Stimulated activated CD4-positive, alpha-beta T cell treated with anti-CD3 and anti-CD28 coated beads, Interleukin-2, amount 100 ng/mL, for 48 hours (primary cell): ENCODE measurements at regions not wholly inside any gene's neighbourhood (a gene's known extent, or its start where the extent isn't known, plus 50 kb on each side); places are given as distances from the start of the nearest gene placed in this dataset.

Experiments used
- DNase-seq, 2 donors: peaks; one replicate each; pipeline ENCODE4 v3.0.0-alpha.2; 2020

GRCh38 chr16:50991436-50991835 lies 159.6 kb downstream of the SALL1 start:
- DNase-seq: no peak

- DNase-seq: no peak
Measured at GRCh38 chr16:50991006-50991405, 160.1 kb downstream of the SALL1 start.

- DNase-seq: no peak
Measured at GRCh38 chr16:50989047-50989446, 162.0 kb downstream of the SALL1 start.

- DNase-seq: no peak
Measured at GRCh38 chr16:50988441-50988840, 162.6 kb downstream of the SALL1 start.

- DNase-seq: no peak
Measured at GRCh38 chr16:50986453-50986852, 164.6 kb downstream of the SALL1 start.

GRCh38 chr16:50985733-50986132 lies 165.3 kb downstream of the SALL1 start:
- DNase-seq: no peak

GRCh38 chr16:50984688-50985087 lies 166.4 kb downstream of the SALL1 start:
- no peak for DNase-seq

- no peak for DNase-seq
Measured at GRCh38 chr16:50982808-50983207, 168.3 kb downstream of the SALL1 start.

- no peak for DNase-seq
Measured at GRCh38 chr16:50981951-50982350, 169.1 kb downstream of the SALL1 start.

GRCh38 chr16:50980666-50981065 lies 170.4 kb downstream of the SALL1 start:
- DNase-seq: no peak

GRCh38 chr16:50979806-50980620 lies 171.1 kb downstream of the SALL1 start:
- DNase-seq: no peak

GRCh38 chr16:50977138-50977537 lies 173.9 kb downstream of the SALL1 start:
- no peak for DNase-seq

- DNase-seq: no peak
Measured at GRCh38 chr16:50974438-50975036, 176.5 kb downstream of the SALL1 start.

- DNase-seq: no peak
Measured at GRCh38 chr16:50972876-50973275, 178.2 kb downstream of the SALL1 start.

GRCh38 chr16:50970281-50970680 lies 180.8 kb downstream of the SALL1 start:
- no peak for DNase-seq

GRCh38 chr16:50967827-50968612 lies 183.1 kb downstream of the SALL1 start:
- DNase-seq: no peak

GRCh38 chr16:50964491-50964890 lies 186.6 kb downstream of the SALL1 start:
- DNase-seq: no peak

- no peak for DNase-seq
Measured at GRCh38 chr16:50961952-50962351, 189.1 kb downstream of the SALL1 start.

- DNase-seq: no peak
Measured at GRCh38 chr16:50960517-50961202, 190.4 kb downstream of the SALL1 start.

- DNase-seq: no peak
Measured at GRCh38 chr16:50957056-50957455, 194.0 kb downstream of the SALL1 start.

- DNase-seq: no peak
Measured at GRCh38 chr16:50956637-50957036, 194.4 kb downstream of the SALL1 start.

- DNase-seq: no peak
Measured at GRCh38 chr16:50955311-50955710, 195.8 kb downstream of the SALL1 start.

GRCh38 chr16:50954469-50954868 lies 196.6 kb downstream of the SALL1 start:
- no peak for DNase-seq
